IPS DF 19.7 (cell line): ENCODE measurements at regions not wholly inside any gene's neighbourhood (a gene's known extent, or its start where the extent isn't known, plus 50 kb on each side); places are given as distances from the start of the nearest gene placed in this dataset.

Experiments
- DNase-seq: peaks from one replicate; pipeline ENCODE4 v3.0.0-alpha.2; 2013; ENCODE audit warnings: low read depth, low spot score

DNA sequence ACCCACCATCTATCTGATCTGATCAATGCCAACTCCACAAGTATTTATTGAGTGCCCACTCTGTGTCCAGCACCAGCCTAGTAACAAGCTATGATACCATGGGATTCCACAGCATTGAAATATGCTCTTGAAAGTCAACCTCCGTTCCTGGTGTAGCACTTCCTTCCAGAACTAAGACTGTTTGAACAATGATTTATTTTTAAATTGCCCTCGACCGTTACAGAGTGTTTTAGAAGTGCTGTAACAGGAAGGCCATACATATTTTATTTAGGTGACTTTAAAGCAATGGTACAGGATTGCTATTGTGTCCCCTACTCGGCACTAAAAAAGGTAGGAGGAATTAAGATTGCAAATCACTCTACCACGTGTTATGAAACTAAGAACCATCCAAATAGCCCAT lies 225.6 kb downstream of the TEX36 start:
- no peak for DNase-seq

DNA sequence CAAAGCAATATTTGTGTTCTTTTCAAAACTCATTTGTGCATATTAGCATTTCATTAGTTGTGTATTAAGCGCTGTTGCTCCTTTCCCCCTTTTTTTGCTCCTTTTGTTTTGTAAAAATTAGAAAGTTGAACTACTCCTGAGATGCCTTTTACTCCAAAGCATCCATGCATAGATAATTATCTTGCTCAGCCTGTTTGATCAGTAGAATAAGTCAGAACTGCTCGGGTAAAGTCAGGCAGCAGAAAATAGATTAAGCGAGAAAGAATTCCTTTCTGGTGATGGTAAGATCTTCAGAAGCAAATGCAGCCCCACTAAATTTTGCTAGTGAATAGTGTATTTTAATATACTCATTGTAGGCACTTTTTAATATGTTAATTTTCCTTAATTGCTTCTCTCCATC lies 227.1 kb downstream of the TEX36 start:
- no peak for DNase-seq

- DNase-seq = no peak
Observed at GRCh38 chr10:125455431-125455830, 227.5 kb downstream of the TEX36 start.

GRCh38 chr10:125451319-125451718 lies 231.6 kb downstream of the TEX36 start:
- DNase-seq = no peak

DNA sequence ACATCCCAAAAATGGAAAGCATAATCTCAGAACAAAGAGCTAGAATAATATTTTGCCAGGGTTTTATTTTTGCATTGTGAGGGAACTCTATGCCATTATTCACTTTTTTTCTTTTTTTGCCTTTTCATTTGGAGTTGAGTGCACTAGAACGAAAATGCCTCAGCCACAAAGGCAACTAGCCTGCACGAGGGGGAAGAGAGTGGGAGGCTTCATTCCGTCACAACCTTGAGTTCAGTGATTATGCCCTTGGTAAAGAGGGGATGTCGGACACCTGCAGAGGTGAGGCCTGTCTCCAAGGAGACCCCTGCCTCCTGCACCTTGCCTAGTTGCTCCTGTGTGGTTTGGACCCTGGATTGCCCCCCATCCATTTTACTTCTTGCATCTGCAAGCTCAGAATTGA lies 232.7 kb downstream of the TEX36 start:
- no peak for DNase-seq

- no peak for DNase-seq
Observed at GRCh38 chr10:125449571-125449970, 233.4 kb downstream of the TEX36 start.

- no peak for DNase-seq
Observed at GRCh38 chr10:125448596-125448995, 234.4 kb downstream of the TEX36 start.

- no peak for DNase-seq
Observed at GRCh38 chr10:125444790-125445189, 238.2 kb downstream of the TEX36 start.

GRCh38 chr10:125442856-125443540 lies 240.0 kb downstream of the TEX36 start:
- no peak for DNase-seq

GRCh38 chr10:125441151-125441550 lies 241.8 kb downstream of the TEX36 start:
- no peak for DNase-seq

GRCh38 chr10:125431149-125431548 lies 251.8 kb downstream of the TEX36 start:
- no peak for DNase-seq

DNA sequence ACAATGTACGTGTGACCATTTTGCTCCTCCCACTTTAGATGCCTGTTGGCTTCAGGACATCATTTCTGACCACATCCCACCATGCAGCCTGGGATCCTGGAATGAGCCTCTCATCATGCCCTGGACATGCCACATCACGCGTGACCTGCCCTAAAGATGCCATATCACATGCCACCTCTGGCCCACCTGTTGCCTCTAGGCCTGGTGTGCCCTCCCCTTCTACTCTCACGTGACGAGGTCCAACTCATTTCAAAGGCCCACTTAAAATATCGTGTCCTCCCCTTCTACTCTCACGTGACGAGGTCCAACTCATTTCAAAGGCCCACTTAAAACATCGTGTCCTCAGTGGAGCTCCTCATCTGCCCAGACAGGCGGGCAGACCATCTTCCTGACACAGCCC lies 254.9 kb downstream of the TEX36 start:
- no peak for DNase-seq

DNA sequence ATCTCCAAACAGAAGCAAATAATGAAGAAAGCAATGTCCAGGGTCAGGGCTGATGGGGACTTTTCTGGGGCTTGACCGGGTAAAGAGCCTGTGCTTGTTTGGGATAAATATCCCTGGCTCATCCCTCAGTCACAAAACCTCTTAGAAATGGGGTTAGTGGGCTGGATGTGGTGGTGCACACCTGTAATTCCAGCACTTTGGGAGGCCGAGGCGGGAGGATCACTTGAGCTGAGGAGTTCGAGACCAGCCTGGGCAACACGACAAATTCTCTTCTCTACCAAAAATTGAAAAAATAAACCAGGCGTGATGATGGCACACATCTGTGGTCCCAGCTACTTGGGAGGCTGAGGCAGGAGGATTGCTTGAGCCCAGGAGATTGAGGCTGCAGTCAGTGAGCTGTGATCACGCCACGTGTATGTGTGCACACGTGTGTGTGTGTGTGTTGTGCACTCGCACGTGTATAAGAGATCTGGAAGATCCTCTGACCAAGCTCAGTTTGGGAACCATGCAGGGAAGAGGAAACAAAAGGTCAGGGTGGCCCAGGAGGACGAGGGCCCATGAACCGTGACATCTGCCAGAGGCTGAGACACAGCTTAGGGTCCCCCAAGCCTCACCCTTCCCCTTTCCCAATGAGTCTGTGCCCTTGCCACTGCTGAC lies 258.6 kb downstream of the TEX36 start:
- DNase-seq = no peak

DNA sequence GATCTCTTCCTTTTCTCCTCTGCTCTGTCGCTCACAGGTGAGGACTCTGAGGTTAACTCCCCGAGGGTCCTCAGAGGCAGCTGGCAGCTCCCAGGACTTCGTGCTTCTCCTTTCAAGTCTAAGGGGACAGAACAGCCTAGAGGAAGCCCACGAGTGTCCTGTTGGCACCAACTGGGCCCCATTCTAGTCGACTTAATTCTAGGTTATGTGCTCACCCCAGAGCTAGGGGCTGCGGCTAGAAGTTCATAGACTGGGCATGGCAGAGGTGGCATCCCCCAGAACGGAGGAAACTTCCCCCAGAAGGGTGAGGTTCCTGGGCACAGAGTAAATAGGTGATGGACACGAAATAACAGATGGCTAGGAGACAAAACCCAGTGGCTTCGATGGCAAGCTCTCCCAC lies 259.4 kb downstream of the TEX36 start:
- DNase-seq = no peak

DNA sequence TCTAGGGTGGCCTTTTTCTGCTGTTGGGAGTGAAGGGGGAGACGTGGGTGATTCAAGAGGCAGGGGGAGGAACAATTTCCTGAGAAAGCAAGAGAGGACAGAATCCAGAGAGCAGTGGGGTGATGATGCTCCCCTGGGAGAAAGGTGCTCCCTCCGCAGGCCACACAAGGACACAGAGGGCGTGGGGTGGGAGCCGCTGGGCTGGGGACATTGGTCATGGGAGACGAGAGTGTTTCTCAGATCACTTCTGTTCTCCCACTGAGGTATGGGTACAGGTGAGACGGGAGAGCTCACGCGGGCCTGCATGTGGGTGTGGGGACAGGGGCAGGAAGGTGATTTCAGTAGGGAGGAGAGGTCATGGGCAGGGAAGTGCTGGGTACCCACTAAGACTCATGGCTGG lies 259.5 kb upstream of the CTBP2 start:
- DNase-seq = no peak

DNA sequence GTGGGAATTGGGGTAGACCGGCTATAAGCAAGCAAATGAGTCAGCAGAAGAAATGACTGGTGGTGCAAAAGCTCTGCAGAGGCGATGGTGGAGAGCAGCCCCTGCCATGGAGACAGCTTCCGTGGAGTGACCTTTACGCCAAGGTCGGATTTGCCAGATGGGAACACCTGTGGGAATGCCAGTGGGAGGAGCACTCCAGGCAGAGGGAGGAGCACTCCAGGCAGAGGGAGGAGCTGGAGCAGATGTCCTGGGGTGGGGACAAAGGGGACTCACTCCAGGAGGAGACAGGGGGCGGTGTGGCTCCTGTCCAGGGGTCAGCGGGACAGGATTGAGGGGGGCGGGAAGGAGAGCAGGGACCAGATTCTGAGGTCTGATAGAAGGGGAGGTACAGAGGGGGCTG lies 258.8 kb upstream of the CTBP2 start:
- no peak for DNase-seq

- DNase-seq = no peak
Observed at GRCh38 chr10:125417605-125418004, 257.2 kb upstream of the CTBP2 start.

GRCh38 chr10:125415964-125416363 lies 255.6 kb upstream of the CTBP2 start:
- no peak for DNase-seq

- no peak for DNase-seq
Observed at GRCh38 chr10:125415006-125415633, 254.8 kb upstream of the CTBP2 start.

DNA sequence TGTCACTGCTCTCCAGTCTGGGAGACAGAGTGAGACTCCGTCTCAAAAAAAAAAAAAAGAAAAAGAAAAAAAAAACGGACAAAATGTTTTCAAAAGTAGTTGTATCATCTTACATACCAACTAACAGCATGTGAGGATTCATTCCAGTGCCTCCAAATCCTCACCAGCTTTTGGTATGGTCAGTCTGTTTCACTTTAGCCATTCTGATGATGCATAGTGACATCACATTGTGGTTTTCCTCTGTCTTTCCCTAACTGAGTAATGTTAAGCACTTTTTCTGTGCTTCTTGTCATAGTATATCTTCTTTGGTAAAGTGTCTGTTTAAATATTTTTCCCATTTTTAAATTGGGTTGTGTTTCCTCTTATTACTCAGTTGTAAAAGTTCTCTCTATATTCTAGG lies 251.4 kb upstream of the CTBP2 start:
- DNase-seq = no peak

DNA sequence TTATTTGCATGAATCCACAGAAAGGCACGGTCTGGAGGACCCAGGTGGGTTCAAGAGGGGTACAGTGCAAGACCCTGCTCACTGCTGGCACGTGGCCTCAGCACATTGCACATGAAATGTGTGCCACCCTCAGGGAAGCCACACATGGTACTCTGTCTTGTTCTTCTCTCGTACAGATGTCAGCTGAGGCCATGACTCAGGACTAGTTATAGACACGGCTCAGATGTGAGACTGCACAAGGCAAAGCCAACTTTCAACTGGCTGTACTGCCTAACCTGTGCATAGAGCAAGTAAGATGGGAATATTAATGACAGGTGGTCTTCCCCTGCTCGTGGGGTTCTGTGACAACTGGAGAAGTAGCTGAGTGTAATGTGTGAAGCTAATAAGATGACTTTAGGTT lies 249.4 kb upstream of the CTBP2 start:
- no peak for DNase-seq

DNA sequence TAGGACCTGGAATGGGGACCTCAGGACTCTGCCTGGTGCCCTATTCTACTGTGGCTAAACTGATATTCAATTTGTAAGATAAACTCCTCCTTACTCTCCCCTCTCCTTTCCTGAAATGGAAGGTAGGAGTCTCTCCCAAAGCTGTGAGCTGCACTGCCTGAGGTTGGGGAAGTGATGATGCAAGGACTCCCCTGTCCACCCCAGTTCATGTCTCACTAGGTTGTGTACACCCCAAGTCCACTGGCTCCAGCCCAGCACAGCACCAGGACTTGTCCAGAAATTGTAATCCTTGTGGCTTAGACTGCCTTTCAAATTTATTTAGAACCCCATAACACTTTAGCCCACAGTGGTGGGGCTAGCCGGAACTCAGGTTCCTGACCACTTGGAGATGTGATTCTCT lies 247.2 kb upstream of the CTBP2 start:
- no peak for DNase-seq

GRCh38 chr10:125407000-125407502 lies 246.7 kb upstream of the CTBP2 start:
- no peak for DNase-seq
